ENCODE measurements at regions not wholly inside any gene's neighbourhood (a gene's known extent, or its start where the extent isn't known, plus 50 kb on each side); places are given as distances from the start of the nearest gene placed in this dataset.

GRCh38 chr4:94152466-94152865, 55.2 kb upstream of the SMARCAD1 start:
- DNase-seq (ENCODE audit: low read depth): no peak

- DNase-seq (ENCODE audit: low read depth): peak; percentile 11
Observed at GRCh38 chr4:94155404-94155803, 52.3 kb upstream of the SMARCAD1 start.

GRCh38 chr4:94156826-94157225, 50.8 kb upstream of the SMARCAD1 start:
- DNase-seq (ENCODE audit: low read depth): no peak
